ENCODE measurements at regions not wholly inside any gene's neighbourhood (a gene's known extent, or its start where the extent isn't known, plus 50 kb on each side); places are given as distances from the start of the nearest gene placed in this dataset.

DNA sequence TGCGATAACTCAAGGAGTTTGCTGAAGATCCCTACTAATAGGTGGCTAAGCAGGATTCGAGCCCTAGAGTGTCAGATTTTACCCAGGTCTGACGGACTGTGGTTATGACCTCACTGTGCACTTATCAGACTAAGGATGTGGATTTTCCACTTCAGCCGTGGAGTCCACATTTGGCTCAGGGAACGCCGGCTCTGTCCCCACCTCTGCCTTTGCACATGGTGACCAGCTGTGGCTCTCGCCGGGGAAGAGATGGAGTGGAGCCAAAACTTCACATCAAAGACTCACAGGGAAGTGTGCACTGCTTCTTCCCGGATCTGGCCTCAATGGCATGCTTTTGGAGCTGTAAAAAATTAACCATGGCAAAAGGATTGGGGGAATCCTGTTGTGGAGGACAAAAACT is 249.3 kb upstream of the APCDD1 start:
- TF ChIP-seq, protein P1, sequence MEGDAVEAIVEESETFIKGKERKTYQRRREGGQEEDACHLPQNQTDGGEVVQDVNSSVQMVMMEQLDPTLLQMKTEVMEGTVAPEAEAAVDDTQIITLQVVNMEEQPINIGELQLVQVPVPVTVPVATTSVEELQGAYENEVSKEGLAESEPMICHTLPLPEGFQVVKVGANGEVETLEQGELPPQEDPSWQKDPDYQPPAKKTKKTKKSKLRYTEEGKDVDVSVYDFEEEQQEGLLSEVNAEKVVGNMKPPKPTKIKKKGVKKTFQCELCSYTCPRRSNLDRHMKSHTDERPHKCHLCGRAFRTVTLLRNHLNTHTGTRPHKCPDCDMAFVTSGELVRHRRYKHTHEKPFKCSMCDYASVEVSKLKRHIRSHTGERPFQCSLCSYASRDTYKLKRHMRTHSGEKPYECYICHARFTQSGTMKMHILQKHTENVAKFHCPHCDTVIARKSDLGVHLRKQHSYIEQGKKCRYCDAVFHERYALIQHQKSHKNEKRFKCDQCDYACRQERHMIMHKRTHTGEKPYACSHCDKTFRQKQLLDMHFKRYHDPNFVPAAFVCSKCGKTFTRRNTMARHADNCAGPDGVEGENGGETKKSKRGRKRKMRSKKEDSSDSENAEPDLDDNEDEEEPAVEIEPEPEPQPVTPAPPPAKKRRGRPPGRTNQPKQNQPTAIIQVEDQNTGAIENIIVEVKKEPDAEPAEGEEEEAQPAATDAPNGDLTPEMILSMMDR (IDR thresholded peaks at IDR 0.05; ENCODE audit: poor library complexity): no peak
- no peak for TF ChIP-seq EZH2 (IDR thresholded peaks at IDR 0.05; ENCODE audit: borderline replicate concordance)

All from hepatocyte (in vitro differentiated cells).